GM21576 (cell line): ENCODE measurements at regions not wholly inside any gene's neighbourhood (a gene's known extent, or its start where the extent isn't known, plus 50 kb on each side); places are given as distances from the start of the nearest gene placed in this dataset.

Experiments
- ATAC-seq: cut with Tn5 transposase; IDR thresholded peaks from one replicate; pipeline ENCODE4 v1.9.1; 2021; ENCODE audit warnings: mild to moderate bottlenecking, moderate library complexity; ENCODE audit not compliant: unreplicated experiment

GRCh38 chr15:70291305-70292075 is 193.8 kb upstream of the TLE3 start:
- ATAC-seq: no peak

GRCh38 chr15:70290708-70291107 is 193.0 kb upstream of the TLE3 start:
- ATAC-seq: no peak

DNA sequence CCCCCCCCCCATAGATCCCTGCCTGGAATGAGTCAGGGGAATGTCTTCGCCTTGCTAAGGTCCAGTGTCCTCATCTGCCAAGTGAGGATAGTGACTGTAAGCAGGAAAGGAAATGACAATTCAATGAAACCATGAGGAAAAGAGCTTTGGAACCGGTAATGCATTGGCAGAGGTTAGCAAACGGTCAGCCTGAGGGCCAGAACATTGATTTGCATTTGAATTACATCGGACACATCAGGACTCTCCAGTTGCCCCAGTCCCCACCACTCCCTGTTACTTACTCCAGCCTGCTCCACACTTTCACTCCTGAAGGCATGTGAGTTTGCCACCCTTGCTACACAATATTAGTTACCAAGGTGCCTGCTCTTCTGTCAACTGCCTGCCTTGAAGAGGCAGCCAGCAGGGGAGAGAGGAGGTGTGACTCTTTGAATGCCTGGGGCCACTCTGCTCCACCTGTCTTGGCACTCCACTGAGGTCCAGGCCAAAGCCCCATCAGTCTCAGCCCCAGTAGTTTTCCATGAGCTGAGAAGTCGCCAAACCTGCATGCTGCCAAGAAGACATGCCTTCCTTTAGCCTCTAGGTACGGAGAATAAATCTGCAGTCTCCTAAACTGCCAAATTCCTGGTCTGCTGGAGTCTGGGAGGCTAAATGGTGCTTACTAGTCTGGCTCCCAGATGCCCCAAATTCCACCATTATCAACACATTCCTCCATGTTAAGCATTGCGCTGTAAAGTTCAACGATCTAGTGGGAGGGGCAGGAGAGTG is 191.7 kb upstream of the TLE3 start:
- no peak for ATAC-seq

GRCh38 chr15:70286113-70286806 is 188.5 kb upstream of the TLE3 start:
- ATAC-seq: no peak

GRCh38 chr15:70284438-70285214 is 186.9 kb upstream of the TLE3 start:
- ATAC-seq: no peak

GRCh38 chr15:70283511-70283910 is 185.8 kb upstream of the TLE3 start:
- no peak for ATAC-seq

GRCh38 chr15:70281811-70282307 is 184.1 kb upstream of the TLE3 start:
- peak; percentile 46 for ATAC-seq

GRCh38 chr15:70281261-70281810 is 183.6 kb upstream of the TLE3 start:
- ATAC-seq: no peak

DNA sequence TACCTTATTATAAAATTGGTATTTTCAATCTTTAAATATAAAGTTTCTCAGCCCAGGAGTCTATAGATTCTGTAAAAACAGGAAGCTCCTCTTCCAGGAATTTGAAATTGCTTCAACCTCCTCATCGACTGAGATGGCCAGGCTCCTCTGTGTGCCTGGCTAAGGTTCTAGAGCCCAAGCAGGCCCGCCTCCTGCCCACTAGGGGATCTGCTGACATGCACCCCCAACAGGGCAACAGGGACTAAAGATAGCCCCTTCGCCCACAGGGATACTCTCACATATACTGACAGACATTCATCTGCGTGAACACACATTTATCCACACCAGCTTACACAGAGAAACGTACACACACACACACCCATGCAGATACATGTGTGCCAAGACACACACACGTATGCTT is 183.1 kb upstream of the TLE3 start:
- no peak for ATAC-seq

GRCh38 chr15:70279096-70279495 is 181.4 kb upstream of the TLE3 start:
- no peak for ATAC-seq

GRCh38 chr15:70278644-70279043 is 180.9 kb upstream of the TLE3 start:
- ATAC-seq: no peak

DNA sequence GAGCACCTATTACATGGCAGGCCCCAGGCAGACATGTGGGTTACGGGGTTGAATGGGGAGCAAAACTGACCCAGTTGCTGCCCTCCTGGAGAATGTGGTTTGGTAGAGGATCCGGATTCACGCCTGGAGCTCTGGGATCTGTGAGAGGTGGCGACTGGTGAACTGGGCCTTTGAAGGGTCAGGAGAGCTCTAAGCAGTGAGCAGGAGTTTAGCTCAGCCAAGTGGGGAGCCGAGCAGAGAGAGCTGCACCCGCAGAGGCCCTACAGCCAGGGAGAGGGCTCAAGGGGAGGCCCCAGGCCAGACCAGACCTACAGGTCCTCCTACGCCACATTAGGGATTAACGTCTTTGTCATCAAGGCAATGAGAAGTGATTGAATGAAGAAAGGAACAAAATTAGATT is 179.8 kb upstream of the TLE3 start:
- ATAC-seq: no peak

- no peak for ATAC-seq
Measured at GRCh38 chr15:70276401-70276800, 178.7 kb upstream of the TLE3 start.

DNA sequence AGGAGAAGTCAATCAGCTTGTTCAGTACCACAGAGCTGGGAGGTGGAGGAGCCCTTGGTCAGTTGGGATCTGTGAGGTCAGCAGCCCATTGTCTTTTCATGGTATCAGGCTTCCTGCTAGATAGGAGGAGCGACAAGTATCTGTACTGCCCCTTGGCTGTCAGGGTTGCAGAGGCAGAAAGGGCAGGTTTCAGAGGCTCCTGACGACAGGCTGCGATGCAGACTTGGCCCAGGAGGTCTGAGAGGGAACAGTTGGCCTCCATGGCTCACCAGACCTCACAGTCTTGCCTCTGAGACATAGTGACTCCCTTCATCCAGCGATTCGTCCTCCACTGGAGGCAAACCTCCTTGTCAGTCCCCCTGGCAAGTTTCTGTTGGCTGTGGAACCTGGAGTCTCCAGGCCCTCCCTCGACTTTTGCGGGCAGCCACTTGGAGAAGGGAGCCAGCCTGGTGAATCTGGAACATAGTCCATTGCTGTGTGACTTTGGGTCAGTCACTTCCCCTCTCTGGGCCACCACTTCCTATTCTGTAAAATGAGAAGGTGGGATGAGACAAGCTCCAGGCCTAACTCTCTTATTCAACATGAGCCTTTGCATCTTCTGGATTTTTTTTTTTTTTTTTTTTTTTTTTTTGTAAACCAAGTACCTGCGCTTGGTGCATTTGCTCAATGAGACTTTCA is 177.9 kb upstream of the TLE3 start:
- no peak for ATAC-seq

DNA sequence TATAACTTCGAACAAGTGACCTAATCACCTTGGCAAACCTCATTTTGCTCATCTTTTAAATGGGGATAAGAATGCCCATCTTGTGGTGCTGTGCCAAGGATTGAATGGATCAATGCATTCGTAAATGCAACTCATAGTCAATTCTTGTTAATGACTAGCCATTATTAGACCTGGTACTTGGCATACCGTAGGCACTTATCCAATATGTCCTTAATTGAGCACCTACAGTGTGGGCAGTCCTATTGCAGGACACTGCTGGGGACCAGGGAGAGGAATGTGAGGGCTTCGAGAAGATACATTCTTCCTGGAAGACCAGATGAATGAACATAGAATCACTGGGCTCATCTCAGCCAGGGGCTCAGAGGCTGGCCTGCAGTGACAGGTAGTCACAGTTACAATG is 177.2 kb upstream of the TLE3 start:
- ATAC-seq: no peak

- ATAC-seq: no peak
Measured at GRCh38 chr15:70274255-70274880, 176.7 kb upstream of the TLE3 start.

GRCh38 chr15:70273808-70274207 is 176.1 kb upstream of the TLE3 start:
- ATAC-seq: no peak

- no peak for ATAC-seq
Measured at GRCh38 chr15:70272565-70273355, 175.0 kb upstream of the TLE3 start.
